ENCODE measurements at regions not wholly inside any gene's neighbourhood (a gene's known extent, or its start where the extent isn't known, plus 50 kb on each side); places are given as distances from the start of the nearest gene placed in this dataset.

GRCh38 chr12:59014885-59015284, 94.6 kb upstream of the LRIG3 start:
- TF ChIP-seq CTCF (tag by site-specific recombination; IDR thresholded peaks at IDR 0.05) (no peak), ZBTB1 (tag by site-specific recombination; IDR thresholded peaks at IDR 0.05) (no peak), PATZ1 (tag by site-specific recombination; IDR thresholded peaks at IDR 0.05) (no peak), ZBTB20 (tag by site-specific recombination; IDR thresholded peaks at IDR 0.05) (no peak)
